Dedifferentiated amniotic fluid mesenchymal stem cell (primary cell): ENCODE measurements at regions not wholly inside any gene's neighbourhood (a gene's known extent, or its start where the extent isn't known, plus 50 kb on each side); places are given as distances from the start of the nearest gene placed in this dataset.
A peak's percentile ranks its signal among the peaks of the same experiment; 100 is the strongest.

Experiments
- DNase-seq: peaks from one replicate; pipeline ENCODE4 v3.0.0-alpha.2; 2016; ENCODE audit errors: extremely low spot score

DNA sequence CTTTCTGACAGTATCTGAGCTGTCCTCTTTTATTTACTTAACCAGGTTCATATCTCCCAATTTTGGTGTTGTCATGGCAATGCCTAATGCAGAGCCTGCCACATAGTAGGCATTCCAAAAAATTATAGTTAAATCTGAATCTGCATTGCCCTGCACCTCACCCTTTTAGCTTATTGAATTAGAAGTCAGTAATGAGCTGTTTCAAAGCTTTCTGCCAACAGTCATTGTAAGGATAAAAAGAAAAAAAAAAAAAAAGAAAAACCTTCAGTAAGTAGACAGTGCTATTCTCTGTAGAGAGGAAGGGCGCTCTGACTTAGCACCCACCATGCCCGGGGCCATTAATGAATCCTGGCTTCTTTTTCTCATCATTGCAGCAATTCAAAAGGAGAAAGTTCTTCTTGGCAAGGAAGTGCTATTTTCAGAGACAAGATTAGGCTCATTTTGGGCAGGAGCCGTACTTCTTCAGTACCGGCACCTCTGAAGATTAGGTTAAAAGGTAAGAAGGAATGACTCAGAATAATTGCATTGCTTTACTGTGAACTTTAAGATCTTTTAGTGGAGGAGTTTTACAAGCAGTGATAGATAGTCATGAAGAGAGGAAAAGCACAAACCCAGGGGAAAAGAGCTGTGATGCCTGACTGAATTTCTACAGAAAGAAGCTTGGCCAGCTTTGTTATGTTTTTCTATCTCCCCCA lies 2041.2 kb upstream of the PIK3C3 start:
- no peak for DNase-seq

- no peak for DNase-seq
Measured at GRCh38 chr18:39911716-39912115, 2043.3 kb upstream of the PIK3C3 start.

DNA sequence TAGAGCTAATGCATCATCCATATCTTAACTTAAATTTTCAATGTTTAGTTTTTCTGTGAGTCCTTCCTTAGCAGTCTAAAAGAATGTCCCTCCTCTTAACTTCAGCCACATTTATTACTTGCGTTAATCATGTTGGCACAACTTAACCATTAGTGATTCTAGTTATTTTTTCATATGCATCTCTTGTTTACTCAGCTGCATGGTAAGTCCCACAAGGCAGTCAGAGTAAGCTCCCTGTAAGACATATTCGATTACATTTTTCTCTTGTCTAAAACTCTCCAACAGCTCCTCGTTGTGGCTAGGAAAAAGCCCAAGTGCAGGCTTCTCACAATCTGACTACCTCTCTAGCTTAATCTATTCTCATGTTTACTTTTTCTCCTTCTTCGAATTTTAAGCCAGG lies 2045.3 kb upstream of the PIK3C3 start:
- no peak for DNase-seq

GRCh38 chr18:39886136-39886535 lies 2068.9 kb upstream of the PIK3C3 start:
- DNase-seq, result no peak

GRCh38 chr18:39872651-39873050 lies 2082.4 kb upstream of the PIK3C3 start:
- no peak for DNase-seq

DNA sequence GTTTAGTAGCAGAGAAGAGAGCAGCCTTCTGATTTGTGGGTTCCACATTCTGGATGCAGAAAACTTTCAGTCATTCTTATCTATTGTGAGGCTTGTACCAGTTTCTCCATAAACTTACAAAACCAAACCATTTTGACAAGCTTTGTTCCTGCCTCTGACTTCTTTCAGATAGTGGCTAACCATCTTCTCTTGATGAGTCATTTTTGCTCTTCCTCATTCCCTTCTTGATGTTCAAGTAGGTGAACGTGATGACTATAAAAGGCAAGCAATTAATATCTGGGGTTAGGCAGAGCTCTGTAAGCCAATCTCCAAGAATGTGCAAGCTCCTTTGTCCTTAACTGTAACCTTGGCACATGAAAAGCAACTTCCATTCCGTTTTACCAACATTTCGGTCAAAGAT lies 2083.1 kb upstream of the PIK3C3 start:
- no peak for DNase-seq

- DNase-seq, result no peak
Measured at GRCh38 chr18:39870591-39870990, 2084.4 kb upstream of the PIK3C3 start.

- no peak for DNase-seq
Measured at GRCh38 chr18:39863916-39864315, 2091.1 kb upstream of the PIK3C3 start.

DNA sequence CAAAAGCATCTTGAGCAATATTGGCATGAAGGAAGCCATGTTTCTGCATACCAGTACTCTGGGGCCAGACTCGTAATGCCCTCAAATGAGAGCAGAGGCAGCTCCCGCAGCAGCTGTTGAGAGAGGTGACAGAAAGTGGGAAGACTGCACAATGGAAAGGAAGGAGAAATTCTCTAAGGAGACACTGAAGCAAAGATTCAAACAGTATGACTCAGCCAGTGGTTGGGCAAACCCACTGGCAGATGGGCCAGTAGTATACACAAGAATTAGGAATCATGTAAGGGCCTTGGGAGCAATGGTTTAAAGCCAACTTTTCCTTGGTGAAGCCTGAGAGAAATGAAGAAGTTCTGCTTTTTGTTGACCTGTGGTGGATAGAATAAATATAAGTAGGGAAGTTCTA lies 2092.7 kb upstream of the PIK3C3 start:
- DNase-seq, result no peak

GRCh38 chr18:39854291-39854690 lies 2100.7 kb upstream of the PIK3C3 start:
- DNase-seq, result no peak

- DNase-seq, result no peak
Measured at GRCh38 chr18:39846265-39846664, 2108.8 kb upstream of the PIK3C3 start.

DNA sequence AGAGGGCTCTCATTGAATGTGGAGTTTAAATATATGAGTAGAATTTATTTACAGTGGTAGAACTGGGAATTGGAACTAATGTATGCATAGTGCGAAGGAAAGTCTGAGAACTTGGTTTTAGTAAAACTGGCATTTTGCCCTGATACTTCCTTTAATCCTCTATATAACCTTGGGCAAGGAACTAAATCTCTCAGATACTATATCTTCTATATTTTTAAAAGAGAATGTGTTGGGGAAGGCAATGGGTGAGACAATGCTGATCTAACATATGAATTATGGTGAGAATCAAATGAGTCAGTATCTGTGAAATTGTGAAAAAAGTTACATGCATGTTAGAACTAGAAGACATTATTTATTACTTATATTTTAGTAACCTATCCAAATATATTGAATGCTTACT lies 2109.4 kb upstream of the PIK3C3 start:
- DNase-seq, result no peak

DNA sequence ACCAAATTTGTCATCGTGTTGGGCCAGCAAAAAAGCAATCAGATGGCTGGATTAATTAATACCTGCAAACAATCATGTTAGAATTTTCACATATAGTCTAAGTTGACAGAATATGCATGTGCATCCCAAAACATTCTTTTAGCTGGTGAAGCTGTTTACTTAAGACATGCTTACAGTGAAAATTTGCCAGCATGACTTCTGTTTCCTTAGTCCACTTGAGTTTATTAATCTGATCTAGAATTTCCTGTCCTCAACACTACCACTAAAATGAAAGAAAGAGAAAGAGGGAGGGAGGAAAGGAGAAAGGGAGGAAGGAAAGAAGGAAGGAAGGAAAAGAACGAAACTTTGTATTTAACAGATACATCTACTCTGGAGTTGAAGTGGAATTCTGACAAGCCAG lies 2109.9 kb upstream of the PIK3C3 start:
- DNase-seq, result no peak

DNA sequence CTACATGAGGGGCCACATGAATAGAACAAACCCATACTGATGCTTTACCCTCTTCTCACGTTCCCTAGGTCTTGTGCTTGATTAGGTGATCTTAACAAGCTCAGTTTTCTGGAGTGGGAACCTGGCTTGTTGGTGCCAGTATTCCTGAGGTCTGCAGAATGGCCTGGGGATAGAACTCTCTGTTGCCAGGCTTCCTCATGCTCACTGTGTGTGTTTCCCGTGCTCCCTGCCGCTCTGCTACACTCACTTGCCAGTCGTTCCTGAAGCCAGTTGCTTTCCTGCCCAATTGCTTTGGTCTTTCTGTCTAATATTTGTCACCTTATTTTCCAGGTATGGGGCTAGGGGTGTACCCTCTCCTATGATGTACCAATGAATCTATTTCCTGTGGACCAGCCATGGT lies 2111.5 kb upstream of the PIK3C3 start:
- DNase-seq, result no peak

- DNase-seq, result no peak
Measured at GRCh38 chr18:39842366-39842914, 2112.6 kb upstream of the PIK3C3 start.

DNA sequence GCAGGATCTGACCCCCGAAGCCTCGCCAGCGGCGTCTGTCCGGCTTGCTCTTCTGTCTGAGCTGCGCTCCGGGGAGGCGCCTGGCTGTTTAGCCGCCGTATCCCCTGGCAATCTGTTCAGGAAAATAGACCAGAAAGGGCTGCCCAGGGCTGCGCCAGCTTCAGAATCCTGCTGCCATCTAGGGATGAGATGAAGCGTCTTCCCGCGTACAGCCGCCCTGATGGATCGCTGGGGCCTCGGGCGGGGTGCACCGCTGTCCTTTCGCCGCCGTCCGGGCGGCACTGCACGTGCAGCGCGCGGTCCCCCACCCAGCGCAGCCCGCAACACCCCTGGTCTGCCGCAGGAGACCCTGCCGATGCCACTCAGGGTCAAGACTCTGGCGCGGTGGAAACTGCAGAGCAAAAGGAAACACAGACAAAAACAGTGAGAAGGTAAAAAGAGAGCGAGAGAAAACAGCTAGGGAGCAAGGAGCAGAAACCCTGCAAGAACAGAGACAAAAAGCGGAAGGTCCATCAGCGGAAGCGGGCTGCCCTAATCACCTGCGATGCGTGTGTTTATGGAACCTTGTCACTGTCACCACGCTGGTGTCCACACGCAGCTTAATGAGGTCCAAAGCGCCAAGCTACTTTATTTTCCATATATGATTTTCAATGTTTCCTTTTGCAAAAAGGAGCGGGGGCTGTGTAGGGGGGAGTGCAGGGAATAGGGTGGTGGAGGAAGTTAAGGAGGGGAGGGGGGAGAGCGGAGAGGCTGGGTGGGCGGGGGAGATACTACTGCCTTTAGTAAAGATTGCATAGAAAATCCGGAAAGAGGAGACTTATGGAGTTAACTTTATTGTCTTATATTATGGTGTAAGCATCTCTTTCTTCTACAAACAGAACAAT lies 2113.3 kb upstream of the PIK3C3 start:
- DNase-seq, result peak; percentile 37

GRCh38 chr18:39840856-39841481 lies 2114.1 kb upstream of the PIK3C3 start:
- DNase-seq, result no peak

DNA sequence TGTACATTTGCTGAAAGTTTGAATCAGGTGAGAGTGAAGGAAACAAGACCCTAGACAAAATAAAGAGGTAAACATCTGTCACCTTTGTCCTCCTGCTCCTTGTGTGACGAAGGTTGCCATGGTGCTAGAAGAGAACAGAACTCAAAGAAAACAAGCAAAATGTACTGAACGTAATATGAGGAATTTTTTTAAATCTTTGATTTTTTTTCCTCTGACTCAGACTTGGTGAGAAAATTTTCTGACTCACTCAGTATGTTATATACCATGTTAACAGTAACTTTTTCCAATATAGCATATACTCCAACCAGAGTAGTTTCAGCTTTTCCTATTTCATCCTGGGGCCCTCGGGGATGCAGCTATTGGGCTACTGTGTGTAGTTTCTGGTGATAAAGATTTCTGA lies 2114.6 kb upstream of the PIK3C3 start:
- DNase-seq, result no peak

DNA sequence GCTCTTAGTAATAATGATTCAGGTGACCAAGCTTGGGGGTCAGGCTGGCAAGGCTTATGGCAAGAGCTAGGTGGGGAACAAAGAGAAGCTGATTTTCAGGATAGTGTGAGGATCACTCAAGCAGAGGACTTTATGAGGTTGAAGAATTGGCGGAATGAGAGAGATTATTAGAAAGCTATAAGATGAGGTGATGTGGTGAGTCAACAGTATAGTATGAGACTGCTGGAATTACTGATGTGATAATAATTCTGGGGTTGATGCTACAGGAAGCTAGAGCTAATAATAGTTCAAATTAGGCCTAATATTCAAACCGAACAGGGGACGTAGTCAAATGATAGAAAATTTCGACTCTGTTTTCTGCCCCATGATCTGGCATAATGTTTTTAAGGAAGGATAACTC lies 2115.3 kb upstream of the PIK3C3 start:
- no peak for DNase-seq

- DNase-seq, result no peak
Measured at GRCh38 chr18:39838831-39839230, 2116.2 kb upstream of the PIK3C3 start.

DNA sequence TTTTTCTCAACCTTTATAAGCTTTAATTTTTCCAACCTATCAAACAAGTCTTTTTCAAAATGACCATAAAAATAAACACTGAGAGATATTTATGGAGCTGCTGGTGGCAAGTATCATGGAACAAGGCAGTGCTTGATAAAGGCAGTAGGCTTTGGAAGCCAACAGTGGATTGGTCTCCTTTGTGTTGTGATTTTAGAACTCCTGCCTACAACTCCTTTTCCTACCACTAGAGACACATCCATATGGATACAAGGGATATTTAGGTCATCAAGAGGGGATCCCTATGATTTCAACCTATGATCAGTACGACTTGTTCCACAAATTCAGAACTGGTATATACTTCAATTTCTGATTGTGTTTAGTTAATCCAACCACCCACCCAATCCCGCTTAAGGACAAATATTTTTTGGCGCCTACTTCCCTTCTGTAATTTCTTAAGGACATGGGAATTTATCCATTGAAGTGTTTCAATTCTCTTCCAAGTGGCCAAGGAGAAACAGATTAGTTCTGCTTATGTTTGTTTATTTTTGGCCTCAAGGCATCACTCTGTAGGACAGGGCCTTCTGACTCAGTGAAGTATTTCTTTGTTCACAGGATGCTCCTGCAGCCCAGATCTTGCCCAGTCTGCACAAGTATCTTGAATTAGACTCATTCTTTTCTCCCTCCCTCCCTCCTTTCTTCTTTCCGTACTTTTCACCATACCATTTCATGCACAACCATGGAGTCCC lies 2119.6 kb upstream of the PIK3C3 start:
- no peak for DNase-seq

DNA sequence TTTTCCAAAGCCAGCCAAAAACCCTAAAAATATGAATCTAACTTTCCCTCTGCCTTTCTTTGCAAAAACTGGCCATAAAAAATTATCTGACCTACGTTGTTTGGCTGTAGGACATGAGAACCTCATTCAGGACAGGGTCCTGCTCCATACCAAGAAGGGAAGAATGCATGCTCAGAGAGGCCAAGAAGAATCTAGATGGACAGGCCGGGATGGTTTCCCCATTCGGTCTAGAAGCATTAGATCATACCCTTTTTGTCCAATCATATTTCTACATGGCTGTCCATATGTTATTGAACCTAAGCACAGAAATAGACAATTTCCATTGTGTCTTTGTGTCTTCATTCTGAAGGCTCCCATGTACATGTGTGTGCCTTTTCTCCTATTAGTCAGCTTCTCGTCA lies 2120.4 kb upstream of the PIK3C3 start:
- no peak for DNase-seq
